Panc1 (cell line): ENCODE measurements at regions not wholly inside any gene's neighbourhood (a gene's known extent, or its start where the extent isn't known, plus 50 kb on each side); places are given as distances from the start of the nearest gene placed in this dataset.

ENCODE experiments used
- ATAC-seq: fragments of 200-7000 bp; cut with Tn5 transposase; 2 replicates; pipeline ENCODE4 v1.9.1; 2020; ENCODE audit warnings: mild to moderate bottlenecking, moderate library complexity
- BruUV-seq: library from RNA; stranded (reverse); fragments of 400-500 nt; replicated peaks from 2 replicates; lab custom pipeline; 2021; lab: Mats Ljungman, UMichigan
- CTCF ChIA-PET: fragments of 300-600 bp; sonication (Branson Sonifier 250); formaldehyde crosslinking; loops from one replicate; lab custom pipeline; 2022; ENCODE audit warnings: antibody characterized with exemption; lab: Charles Lee
- POLR2A ChIA-PET: fragments of 300-600 bp; sonication (Branson Sonifier 250); formaldehyde crosslinking; loops from one replicate; lab custom pipeline; 2022; ENCODE audit warnings: antibody characterized with exemption; lab: Charles Lee
- DNase-seq: peaks from one replicate; pipeline ENCODE4 v3.0.0-alpha.2; 2010; ENCODE audit warnings: low read depth, low spot score
- H3K27ac ChIP-seq: 2 replicates; pipeline ENCODE4 v1.5.1; 2011; ENCODE audit warnings: mild to moderate bottlenecking, low read length, inconsistent platforms
- H3K27me3 ChIP-seq: fragments of 200-500 bp; sonication (Bioruptor generic); 2 replicates; pipeline ENCODE4 v1.6.0; 2014; ENCODE audit warnings: low read length, inconsistent platforms; ENCODE audit not compliant: control insufficient read depth, insufficient read depth
- H3K36me3 ChIP-seq: fragments of 200-500 bp; sonication (Bioruptor generic); 2 replicates; pipeline ENCODE4 v1.5.1; 2014; ENCODE audit warnings: inconsistent platforms, mild to moderate bottlenecking, low read length, moderate library complexity; ENCODE audit not compliant: control insufficient read depth, insufficient read depth
- H3K4me1 ChIP-seq: 2 replicates; pipeline ENCODE4 v1.5.1; 2011; ENCODE audit warnings: inconsistent platforms, mild to moderate bottlenecking, low read length, moderate library complexity; ENCODE audit not compliant: control insufficient read depth, insufficient read depth
- H3K4me3 ChIP-seq, 2 experiments: 2 replicates each; pipeline ENCODE4 v1.5.1; 2011 to 2012; ENCODE audit warnings: low read depth in 2 of 2, low read length in 2 of 2, mild to moderate bottlenecking in 2 of 2, inconsistent platforms in 1 of 2, moderate library complexity in 1 of 2
- H3K9me3 ChIP-seq: fragments of 200-500 bp; sonication (Bioruptor generic); 2 replicates; pipeline ENCODE4 v1.5.1; 2014; ENCODE audit warnings: low read depth, mild to moderate bottlenecking, inconsistent platforms, low read length, moderate library complexity; ENCODE audit not compliant: control insufficient read depth, insufficient read depth
- POLR2AphosphoS5 ChIP-seq: IDR thresholded peaks from 2 replicates; pipeline ENCODE4 v1.6.1; 2012; ENCODE audit warnings: mild to moderate bottlenecking, low read depth, low read length, moderate library complexity
- REST ChIP-seq, 2 experiments: IDR thresholded peaks; 2 replicates each; pipeline ENCODE4 v1.6.1; 2011 to 2012; ENCODE audit warnings: low read depth in 2 of 2, control low read depth in 1 of 2, low read length in 1 of 2, mild to moderate bottlenecking in 1 of 2, moderate library complexity in 1 of 2; ENCODE audit not compliant: insufficient read depth in 1 of 2
- SIN3A ChIP-seq: IDR thresholded peaks from 2 replicates; pipeline ENCODE4 v1.6.1; 2012; ENCODE audit warnings: low read depth, mild to moderate bottlenecking, low read length, moderate library complexity, borderline replicate concordance; ENCODE audit not compliant: insufficient read depth
- TCF7L2 ChIP-seq: IDR thresholded peaks from 2 replicates; pipeline ENCODE4 v1.6.1; 2011; ENCODE audit warnings: mild to moderate bottlenecking, low read depth, low read length, inconsistent platforms
- in situ Hi-C: cut with HindIII; loops from 2 replicates; pipeline ENCODE4 v1.10.0; 2016; ENCODE audit warnings: low sequenced_read_pairs, low pct_unique_long_range_greater_than_20kb
- intact Hi-C: fragments of 100-400 bp; cut with micrococcal nuclease; formaldehyde crosslinking; loops from one replicate; pipeline ENCODE4 v1.10.0; 2022; ENCODE audit not compliant: unreplicated experiment
- TF ChIP-seq, protein P1 (sequence below): fragments of 450-650 bp; IDR thresholded peaks from 2 replicates; pipeline ENCODE4 v1.5.1; 2017; ENCODE audit warnings: mild to moderate bottlenecking

GRCh38 chr14:46451800-46452199 lies 199.8 kb downstream of the RPL10L start:
- ATAC-seq (no peak), DNase-seq (no peak)
- in situ Hi-C loops, result no loop called here
- ChIA-PET POLR2A (no interaction called here), CTCF (no interaction called here)
- no peak overlapping the region for H3K27ac ChIP-seq
- H3K36me3 ChIP-seq, result no peaks in the 10 kb centered on the region; the same call in 1 of the 2 replicates
- H3K4me1 ChIP-seq, result no peaks in the 10 kb centered on the region
- no peaks in the 10 kb centered on the region for H3K27me3 ChIP-seq
- no peaks in the 10 kb centered on the region for H3K9me3 ChIP-seq
- no peak for TF ChIP-seq REST (IDR thresholded peaks at IDR 0.05; ENCODE audit: insufficient read depth in 1 of 2, low read depth in 2 of 2, low read length in 1 of 2)
- no peak for TF ChIP-seq SIN3A
- TF ChIP-seq, protein P1, sequence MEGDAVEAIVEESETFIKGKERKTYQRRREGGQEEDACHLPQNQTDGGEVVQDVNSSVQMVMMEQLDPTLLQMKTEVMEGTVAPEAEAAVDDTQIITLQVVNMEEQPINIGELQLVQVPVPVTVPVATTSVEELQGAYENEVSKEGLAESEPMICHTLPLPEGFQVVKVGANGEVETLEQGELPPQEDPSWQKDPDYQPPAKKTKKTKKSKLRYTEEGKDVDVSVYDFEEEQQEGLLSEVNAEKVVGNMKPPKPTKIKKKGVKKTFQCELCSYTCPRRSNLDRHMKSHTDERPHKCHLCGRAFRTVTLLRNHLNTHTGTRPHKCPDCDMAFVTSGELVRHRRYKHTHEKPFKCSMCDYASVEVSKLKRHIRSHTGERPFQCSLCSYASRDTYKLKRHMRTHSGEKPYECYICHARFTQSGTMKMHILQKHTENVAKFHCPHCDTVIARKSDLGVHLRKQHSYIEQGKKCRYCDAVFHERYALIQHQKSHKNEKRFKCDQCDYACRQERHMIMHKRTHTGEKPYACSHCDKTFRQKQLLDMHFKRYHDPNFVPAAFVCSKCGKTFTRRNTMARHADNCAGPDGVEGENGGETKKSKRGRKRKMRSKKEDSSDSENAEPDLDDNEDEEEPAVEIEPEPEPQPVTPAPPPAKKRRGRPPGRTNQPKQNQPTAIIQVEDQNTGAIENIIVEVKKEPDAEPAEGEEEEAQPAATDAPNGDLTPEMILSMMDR, result no peak
- TF ChIP-seq POLR2AphosphoS5, result no peak
- no peak for TF ChIP-seq TCF7L2
- intact Hi-C loops, result no loop called here
- H3K4me3 ChIP-seq, result no peak overlapping the region
- BruUV-seq, result no TSS peak

DNA sequence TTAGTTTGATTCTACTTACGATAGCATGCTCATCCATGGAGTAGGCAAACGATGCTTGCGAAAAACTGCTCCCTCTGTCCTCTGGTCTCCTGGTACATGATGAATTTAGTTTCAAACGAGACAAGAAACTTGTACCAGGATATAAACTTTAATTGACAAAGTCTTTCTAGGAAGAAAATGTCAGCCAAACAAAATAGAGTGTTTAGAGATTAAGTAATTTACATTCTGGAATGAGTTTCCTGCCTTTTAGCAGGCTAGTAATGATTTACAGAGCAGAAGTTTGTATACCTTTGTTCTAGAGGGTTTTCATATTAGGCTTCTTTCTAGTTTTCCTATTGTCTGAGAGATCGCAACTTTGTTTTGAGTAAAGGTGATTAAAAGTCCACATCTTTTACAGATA lies 206.9 kb downstream of the RPL10L start:
- ChIA-PET POLR2A (no interaction called here), CTCF (no interaction called here)
- no TSS peak for BruUV-seq
- Histone ChIP-seq H3K9me3 (no peaks in the 10 kb centered on the region), H3K4me1 (no peaks in the 10 kb centered on the region), H3K27ac (no peak overlapping the region), H3K27me3 (no peaks in the 10 kb centered on the region), H3K4me3 (no peak overlapping the region), H3K36me3 (no peaks in the 10 kb centered on the region)
- in situ Hi-C loops (no loop called here), intact Hi-C loops (no loop called here)
- TF ChIP-seq, protein P1, result no peak
- no peak for TF ChIP-seq SIN3A
- TF ChIP-seq POLR2AphosphoS5, result no peak
- TF ChIP-seq TCF7L2, result no peak
- TF ChIP-seq REST (IDR thresholded peaks at IDR 0.05; ENCODE audit: insufficient read depth in 1 of 2, low read depth in 2 of 2, low read length in 1 of 2), result no peak
- no peak for DNase-seq
- no peak for ATAC-seq
